HG02610 (cell line): ENCODE measurements at regions not wholly inside any gene's neighbourhood (a gene's known extent, or its start where the extent isn't known, plus 50 kb on each side); places are given as distances from the start of the nearest gene placed in this dataset.
"Not testable (repeated sequence)": the region's sequence is repeated elsewhere in the genome, so short reads cannot be mapped to it uniquely, and the experiment has no call there.

Experiments
- ATAC-seq: cut with Tn5 transposase; IDR thresholded peaks from one replicate; pipeline ENCODE4 v1.9.1; 2021; ENCODE audit warnings: mild to moderate bottlenecking, moderate library complexity; ENCODE audit not compliant: unreplicated experiment

DNA sequence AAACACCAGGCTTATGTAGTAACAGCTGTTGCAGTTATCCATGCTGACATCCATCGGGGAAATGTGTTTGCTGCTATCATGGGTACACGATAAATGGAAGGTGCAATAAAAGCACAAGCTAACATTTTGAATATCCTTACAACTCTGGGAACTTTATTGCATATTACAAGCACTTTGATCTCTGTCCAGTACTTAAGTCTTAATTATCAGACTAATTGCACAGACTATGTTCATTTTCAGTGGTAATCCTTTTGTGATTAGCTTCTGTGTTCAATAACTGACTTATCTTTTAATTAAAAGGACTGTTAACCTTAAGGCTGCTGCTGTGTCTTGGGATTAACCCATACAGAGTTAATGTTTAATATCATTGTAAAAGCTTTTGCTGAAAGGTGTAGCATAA lies 101.4 kb upstream of the ATP5MC3 start:
- no peak for ATAC-seq

DNA sequence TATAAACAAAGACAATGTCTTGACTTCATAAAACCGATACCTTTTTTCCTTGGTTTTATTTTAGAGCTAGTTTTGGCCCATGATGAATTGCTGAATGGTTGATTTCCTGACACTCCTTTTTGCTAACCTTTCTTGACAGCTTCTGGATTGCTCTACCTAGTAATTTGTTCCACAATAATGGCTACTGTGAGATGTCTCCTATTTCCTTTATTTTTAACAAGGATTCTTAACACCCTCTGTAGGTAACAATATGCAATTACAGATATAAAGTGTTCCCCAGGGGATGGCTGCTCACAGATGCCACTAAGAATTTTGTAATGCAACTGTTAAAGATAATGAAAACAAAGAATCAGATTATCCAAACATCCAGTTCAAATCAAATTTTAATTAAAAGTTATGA lies 100.8 kb upstream of the ATP5MC3 start:
- ATAC-seq = no peak

- no peak for ATAC-seq
These were observed 96.3 kb upstream of the ATP5MC3 start for GRCh38 chr2:175277772-175278171.

GRCh38 chr2:175275539-175275938 lies 94.0 kb upstream of the ATP5MC3 start:
- ATAC-seq = no peak

GRCh38 chr2:175259164-175259563 lies 77.7 kb upstream of the ATP5MC3 start:
- no peak for ATAC-seq

- ATAC-seq = no peak
These were observed 75.5 kb upstream of the ATP5MC3 start for GRCh38 chr2:175256806-175257585.

DNA sequence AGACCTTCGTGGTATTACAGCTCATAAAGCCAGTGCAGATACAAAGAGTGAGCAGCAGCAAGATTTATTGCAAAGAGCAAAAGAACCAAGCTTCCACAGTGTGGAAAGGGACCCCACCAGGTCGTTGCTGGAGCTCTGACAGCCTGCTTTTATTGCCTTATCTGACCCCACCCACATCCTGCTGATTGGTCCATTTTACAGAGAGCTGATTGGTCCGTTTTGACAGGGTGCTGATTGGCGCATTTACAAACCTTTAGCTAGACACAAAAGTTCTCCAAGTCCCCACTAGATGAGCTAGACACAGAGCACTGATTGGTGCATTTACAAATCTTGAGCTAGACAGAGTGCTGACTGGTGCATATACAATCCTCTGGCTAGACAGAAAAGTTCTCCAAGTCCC lies 74.9 kb upstream of the ATP5MC3 start:
- ATAC-seq = not testable (repeated sequence)

- no peak for ATAC-seq
These were observed 72.4 kb upstream of the ATP5MC3 start for GRCh38 chr2:175253871-175254270.

DNA sequence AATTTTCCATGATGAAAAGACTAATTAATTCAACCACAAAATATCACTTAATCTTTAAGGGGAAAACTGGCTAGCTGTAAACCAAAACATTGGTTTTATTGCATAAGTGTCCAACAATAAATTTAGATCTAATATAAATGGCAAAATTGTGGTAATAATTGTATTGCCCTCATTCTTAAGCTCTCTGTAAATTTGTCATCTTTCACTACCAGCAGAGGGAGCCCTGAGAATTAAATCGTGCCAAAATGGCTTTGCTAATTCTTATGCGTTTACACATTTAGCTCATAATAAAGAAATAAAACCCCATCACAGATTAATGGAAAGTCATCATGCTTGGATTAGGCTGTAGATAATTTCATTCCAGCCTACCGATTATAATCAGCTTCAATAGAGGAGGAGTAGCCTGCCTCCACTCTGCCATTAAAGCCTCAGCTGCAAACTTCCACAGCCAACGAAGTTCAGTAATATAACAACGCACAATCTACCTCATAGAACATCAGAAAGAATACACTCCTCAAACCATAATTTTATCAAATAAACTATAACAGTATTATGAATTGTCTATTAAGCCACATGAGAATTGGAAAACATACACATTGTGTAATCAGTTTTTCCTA lies 70.0 kb upstream of the ATP5MC3 start:
- ATAC-seq = no peak

GRCh38 chr2:175247159-175247558 lies 65.6 kb upstream of the ATP5MC3 start:
- ATAC-seq = no peak

DNA sequence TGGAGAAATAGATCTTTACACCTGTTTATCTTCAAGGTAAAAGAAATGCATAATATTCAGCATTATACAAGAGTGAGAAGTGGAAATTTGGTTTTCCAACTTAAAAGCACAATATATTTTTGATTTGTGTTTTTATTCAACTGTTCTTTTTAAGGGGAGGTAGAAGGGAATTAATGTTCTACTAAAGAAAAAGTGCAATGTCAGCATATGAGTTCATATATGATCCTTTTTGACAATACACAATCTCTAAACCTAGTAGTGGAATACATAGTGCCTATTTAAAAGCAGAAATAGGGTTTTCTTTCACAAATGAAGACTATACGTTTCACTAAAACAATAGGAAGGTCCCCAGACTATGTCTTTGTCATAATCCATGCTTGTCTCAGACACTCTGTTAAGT lies 63.2 kb upstream of the ATP5MC3 start:
- no peak for ATAC-seq

DNA sequence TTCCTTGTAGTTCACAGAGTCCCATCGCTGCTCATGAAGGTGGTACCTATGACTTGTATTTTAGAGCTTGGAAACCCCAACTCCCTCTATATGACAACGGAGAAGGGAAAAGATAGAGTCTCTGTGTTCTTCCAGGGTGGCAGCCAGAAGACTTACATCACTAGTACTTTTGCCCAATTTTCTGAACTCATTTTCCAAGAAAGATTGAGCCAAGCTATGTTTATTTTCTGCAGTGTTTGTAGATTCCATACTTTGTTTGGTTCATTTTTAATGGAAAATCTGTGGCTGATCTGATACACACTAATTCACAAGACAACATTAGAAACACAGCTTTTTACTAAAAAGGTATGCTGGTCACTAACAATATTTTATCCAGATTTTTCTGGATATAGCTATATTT lies 60.2 kb upstream of the ATP5MC3 start:
- no peak for ATAC-seq

- ATAC-seq = not testable (repeated sequence)
These were observed 58.5 kb upstream of the ATP5MC3 start for GRCh38 chr2:175240033-175240432.

- no peak for ATAC-seq
These were observed 55.4 kb upstream of the ATP5MC3 start for GRCh38 chr2:175236930-175237329.

DNA sequence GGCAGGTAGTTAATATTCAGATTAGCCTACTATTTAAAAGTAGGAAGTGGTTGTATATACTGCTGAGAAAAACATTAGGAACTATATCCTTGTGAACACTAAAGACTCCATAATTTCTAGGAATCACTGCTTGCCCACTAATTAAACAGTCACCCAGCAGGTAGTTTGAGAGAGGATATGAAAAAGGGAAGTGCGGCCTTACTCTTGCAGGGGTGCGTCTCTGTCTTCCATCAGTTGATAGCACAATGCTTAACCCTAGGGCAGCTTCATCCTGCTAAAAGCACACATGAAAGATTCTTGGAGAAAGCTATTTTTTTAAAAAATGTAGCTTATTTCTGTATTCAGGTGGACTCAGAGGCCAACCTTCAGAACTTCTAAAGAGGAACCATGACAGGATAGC lies 53.1 kb upstream of the ATP5MC3 start:
- no peak for ATAC-seq

- no peak for ATAC-seq
These were observed 52.6 kb upstream of the ATP5MC3 start for GRCh38 chr2:175234153-175234552.

GRCh38 chr2:175233135-175233719 lies 51.7 kb upstream of the ATP5MC3 start:
- ATAC-seq = no peak
